ENCODE measurements at regions not wholly inside any gene's neighbourhood (a gene's known extent, or its start where the extent isn't known, plus 50 kb on each side); places are given as distances from the start of the nearest gene placed in this dataset.

GRCh38 chr1:147843486-147843885, 59.1 kb upstream of the GJA8 start:
- DNase-seq (ENCODE audit: low read depth): no peak
- in situ Hi-C loops (cut with HindIII; ENCODE audit: low sequenced_read_pairs): no loop called here
- TF ChIP-seq CTCF (IDR thresholded peaks at IDR 0.05; ENCODE audit: low read depth, low read length, missing control alignments): no peak
- no peak overlapping the region for H3K4me3 ChIP-seq (ENCODE audit: low read depth, low read length)

GRCh38 chr1:147847831-147848230, 54.8 kb upstream of the GJA8 start:
- DNase-seq (ENCODE audit: low read depth): no peak
- no peak overlapping the region for H3K4me3 ChIP-seq (ENCODE audit: low read depth, low read length)
- TF ChIP-seq CTCF (IDR thresholded peaks at IDR 0.05; ENCODE audit: low read depth, low read length, missing control alignments): no peak
- in situ Hi-C loops (cut with HindIII; ENCODE audit: low sequenced_read_pairs): no loop called here

- H3K4me3 ChIP-seq (ENCODE audit: low read depth, low read length): no peak overlapping the region
- no peak for DNase-seq (ENCODE audit: low read depth)
- in situ Hi-C loops (cut with HindIII; ENCODE audit: low sequenced_read_pairs): no loop called here
- no peak for TF ChIP-seq CTCF (IDR thresholded peaks at IDR 0.05; ENCODE audit: low read depth, low read length, missing control alignments)
Observed at GRCh38 chr1:147849098-147849895, 53.3 kb upstream of the GJA8 start.

GRCh38 chr1:147850737-147851136, 51.9 kb upstream of the GJA8 start:
- no peak overlapping the region for H3K4me3 ChIP-seq (ENCODE audit: low read depth, low read length)
- TF ChIP-seq CTCF (IDR thresholded peaks at IDR 0.05; ENCODE audit: low read depth, low read length, missing control alignments): no peak
- DNase-seq (ENCODE audit: low read depth): no peak
- in situ Hi-C loops (cut with HindIII; ENCODE audit: low sequenced_read_pairs): no loop called here

- TF ChIP-seq CTCF (IDR thresholded peaks at IDR 0.05; ENCODE audit: low read depth, low read length, missing control alignments): no peak
- in situ Hi-C loops (cut with HindIII; ENCODE audit: low sequenced_read_pairs): no loop called here
- H3K4me3 ChIP-seq (ENCODE audit: low read depth, low read length): no peak overlapping the region
- DNase-seq (ENCODE audit: low read depth): no peak
Observed at GRCh38 chr1:147851149-147851548, 51.4 kb upstream of the GJA8 start.

GRCh38 chr1:147852706-147853225, 49.8 kb upstream of the GJA8 start:
- in situ Hi-C loops (cut with HindIII; ENCODE audit: low sequenced_read_pairs): no loop called here

More at GRCh38 chr1:147852706-147853225, 49.8 kb upstream of the GJA8 start:
- no peak for TF ChIP-seq CTCF (IDR thresholded peaks at IDR 0.05; ENCODE audit: low read depth, low read length, missing control alignments)
- H3K4me3 ChIP-seq (ENCODE audit: low read depth, low read length): no peak overlapping the region
- DNase-seq (ENCODE audit: low read depth): no peak

Measured in astrocyte of the cerebellum (primary cell).